ENCODE measurements at regions not wholly inside any gene's neighbourhood (a gene's known extent, or its start where the extent isn't known, plus 50 kb on each side); places are given as distances from the start of the nearest gene placed in this dataset.

DNA sequence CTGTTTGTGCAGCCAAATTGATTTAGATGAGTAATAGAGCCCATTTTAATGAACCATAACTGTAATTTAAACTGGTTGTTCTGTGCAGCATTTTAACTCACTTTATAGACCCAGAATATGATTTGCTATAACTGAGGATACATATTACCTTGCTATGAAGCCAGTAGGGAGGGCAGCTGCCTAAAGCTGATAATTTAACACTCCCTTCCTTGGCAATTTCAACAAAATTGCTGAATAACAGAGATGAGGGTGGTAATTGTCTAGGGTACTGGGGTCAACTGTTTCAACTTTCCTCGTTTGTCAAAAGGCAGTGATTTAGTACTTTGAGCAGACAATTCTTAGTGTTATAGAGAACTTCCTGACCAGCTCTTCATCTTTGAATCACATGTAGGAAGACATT lies 304.9 kb upstream of the POU1F1 start:
- no peak overlapping the region for H3K4me3 ChIP-seq (replicated peaks; ENCODE audit: low read depth, low read length)
- no peak for DNase-seq (ENCODE audit: low read depth)
- TF ChIP-seq, protein P1, sequence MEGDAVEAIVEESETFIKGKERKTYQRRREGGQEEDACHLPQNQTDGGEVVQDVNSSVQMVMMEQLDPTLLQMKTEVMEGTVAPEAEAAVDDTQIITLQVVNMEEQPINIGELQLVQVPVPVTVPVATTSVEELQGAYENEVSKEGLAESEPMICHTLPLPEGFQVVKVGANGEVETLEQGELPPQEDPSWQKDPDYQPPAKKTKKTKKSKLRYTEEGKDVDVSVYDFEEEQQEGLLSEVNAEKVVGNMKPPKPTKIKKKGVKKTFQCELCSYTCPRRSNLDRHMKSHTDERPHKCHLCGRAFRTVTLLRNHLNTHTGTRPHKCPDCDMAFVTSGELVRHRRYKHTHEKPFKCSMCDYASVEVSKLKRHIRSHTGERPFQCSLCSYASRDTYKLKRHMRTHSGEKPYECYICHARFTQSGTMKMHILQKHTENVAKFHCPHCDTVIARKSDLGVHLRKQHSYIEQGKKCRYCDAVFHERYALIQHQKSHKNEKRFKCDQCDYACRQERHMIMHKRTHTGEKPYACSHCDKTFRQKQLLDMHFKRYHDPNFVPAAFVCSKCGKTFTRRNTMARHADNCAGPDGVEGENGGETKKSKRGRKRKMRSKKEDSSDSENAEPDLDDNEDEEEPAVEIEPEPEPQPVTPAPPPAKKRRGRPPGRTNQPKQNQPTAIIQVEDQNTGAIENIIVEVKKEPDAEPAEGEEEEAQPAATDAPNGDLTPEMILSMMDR (IDR thresholded peaks at IDR 0.05; ENCODE audit: low read length, missing control alignments): no peak

DNA sequence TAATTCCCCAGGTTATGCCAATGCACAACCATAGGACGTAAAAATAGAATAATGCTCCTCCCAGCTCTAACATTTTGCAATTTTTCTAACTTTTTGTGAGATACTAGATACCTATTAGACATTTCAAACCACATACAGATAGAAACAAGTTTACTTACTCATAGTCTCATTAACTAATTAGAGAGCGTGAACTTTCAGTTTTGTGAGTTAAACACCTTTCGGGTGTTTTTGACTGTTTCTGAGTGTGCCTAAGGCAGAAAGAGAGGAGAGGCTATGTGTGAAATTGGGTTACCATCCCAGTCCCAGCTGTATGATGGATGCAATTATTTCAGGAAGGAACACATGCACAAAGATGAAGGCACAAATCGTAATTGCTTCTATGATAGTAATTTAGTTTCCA lies 300.4 kb upstream of the POU1F1 start:
- no peak overlapping the region for H3K4me3 ChIP-seq (replicated peaks; ENCODE audit: low read depth, low read length)
- TF ChIP-seq, protein P1 (IDR thresholded peaks at IDR 0.05; ENCODE audit: low read length, missing control alignments): no peak
- no peak for DNase-seq (ENCODE audit: low read depth)

DNA sequence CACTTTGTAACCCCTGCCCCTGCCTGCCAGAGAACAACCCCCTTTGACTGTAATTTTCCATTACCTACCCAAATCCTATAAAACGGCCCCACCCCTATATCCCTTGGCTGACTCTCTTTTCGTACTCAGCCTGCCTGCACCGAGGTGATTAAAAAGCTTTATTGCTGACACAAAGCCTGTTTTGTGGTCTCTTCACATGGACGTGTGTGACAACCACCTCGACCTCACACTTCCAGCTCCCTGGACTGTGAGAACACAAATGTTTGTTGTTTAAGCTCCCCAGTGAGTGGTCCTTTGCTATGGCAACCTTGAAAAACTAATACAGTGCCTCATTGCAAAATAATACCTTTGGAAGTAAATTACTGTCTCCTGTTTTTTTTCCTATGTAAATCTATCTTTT lies 299.2 kb upstream of the POU1F1 start:
- no peak overlapping the region for H3K4me3 ChIP-seq (replicated peaks; ENCODE audit: low read depth, low read length)
- TF ChIP-seq, protein P1 (IDR thresholded peaks at IDR 0.05; ENCODE audit: low read length, missing control alignments): no peak
- no peak for DNase-seq (ENCODE audit: low read depth)

DNA sequence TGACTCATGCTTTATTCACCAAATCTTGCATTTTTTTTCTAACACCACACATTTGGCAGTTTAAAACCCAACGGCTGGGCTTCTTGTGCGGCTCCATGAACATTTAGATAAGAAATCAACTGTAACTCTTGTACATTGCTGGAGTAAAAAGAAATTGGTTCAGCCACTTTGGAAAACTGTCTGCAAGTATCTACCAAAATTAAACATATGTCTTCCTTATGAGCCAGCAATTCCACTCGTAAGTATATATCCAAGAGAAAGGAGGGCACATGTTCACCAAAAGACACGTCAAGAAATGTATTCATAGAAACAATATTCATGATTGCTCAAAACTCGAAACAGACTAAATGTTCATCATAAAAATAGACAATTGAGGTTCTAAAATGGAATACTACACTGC lies 291.9 kb upstream of the POU1F1 start:
- no peak overlapping the region for H3K4me3 ChIP-seq (replicated peaks; ENCODE audit: low read depth, low read length)
- no peak for DNase-seq (ENCODE audit: low read depth)
- TF ChIP-seq, protein P1 (IDR thresholded peaks at IDR 0.05; ENCODE audit: low read length, missing control alignments): no peak

DNA sequence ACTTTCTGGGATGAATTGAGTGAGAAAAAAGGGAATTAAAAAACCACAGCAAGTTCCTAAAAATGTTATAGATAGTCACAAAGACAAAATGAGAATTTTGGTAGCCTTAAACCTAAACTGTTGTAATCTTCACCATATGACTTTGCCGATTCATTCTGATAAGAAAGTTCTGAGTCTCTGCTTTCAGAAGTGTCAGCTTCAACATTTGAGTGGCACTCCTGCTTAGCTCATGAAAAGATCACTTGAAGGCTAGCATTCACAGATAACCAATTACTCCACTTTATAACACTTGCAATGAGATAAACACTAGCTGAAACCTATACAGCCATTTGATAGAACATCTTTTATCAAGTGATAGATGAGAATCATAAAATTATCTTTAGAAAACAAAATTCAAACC lies 288.1 kb upstream of the POU1F1 start:
- DNase-seq (ENCODE audit: low read depth): no peak
- no peak overlapping the region for H3K4me3 ChIP-seq (replicated peaks; ENCODE audit: low read depth, low read length)
- TF ChIP-seq, protein P1 (IDR thresholded peaks at IDR 0.05; ENCODE audit: low read length, missing control alignments): no peak

DNA sequence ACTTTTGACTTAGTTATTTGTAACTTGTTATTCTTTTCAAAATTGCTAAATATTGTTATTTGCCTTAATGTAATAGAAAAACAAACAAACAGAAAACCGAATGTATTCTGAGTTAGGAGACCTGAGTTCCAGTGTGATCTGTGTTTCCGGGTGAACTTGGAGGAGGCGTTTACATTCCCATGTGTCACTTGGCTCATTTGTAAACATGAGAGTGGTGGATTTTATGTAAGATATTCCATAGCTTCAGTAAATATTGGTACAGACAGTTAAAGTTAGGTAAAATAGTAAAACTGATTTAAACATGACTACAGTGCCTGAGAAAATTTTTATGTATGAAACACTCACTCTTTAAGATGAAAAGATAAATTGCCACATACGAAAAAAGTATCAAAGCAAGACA lies 287.3 kb upstream of the POU1F1 start:
- H3K4me3 ChIP-seq (replicated peaks; ENCODE audit: low read depth, low read length): no peak overlapping the region
- TF ChIP-seq, protein P1 (IDR thresholded peaks at IDR 0.05; ENCODE audit: low read length, missing control alignments): no peak
- DNase-seq (ENCODE audit: low read depth): no peak

DNA sequence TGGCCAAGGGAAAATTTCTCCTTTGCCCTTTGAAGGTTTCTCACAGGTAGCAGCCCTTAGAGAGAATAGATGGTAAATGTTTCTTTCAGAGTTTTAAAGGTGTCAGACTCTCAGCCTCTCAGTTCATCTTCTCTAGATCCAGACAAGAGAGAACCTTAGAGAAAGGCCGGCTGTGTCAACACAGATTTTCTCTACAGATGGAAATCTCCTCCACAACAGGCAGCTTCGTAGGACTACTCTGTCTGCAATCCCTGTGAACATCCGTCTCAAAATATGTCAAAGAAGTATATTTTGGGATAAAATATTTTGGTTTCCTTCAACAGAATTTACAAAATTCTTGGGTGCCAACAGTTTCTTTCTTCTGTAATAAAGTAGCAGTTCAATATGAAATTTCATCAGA lies 282.1 kb upstream of the POU1F1 start:
- no peak for DNase-seq (ENCODE audit: low read depth)
- H3K4me3 ChIP-seq (replicated peaks; ENCODE audit: low read depth, low read length): no peak overlapping the region
- TF ChIP-seq, protein P1 (IDR thresholded peaks at IDR 0.05; ENCODE audit: low read length, missing control alignments): no peak
